ENCODE measurements at regions not wholly inside any gene's neighbourhood (a gene's known extent, or its start where the extent isn't known, plus 50 kb on each side); places are given as distances from the start of the nearest gene placed in this dataset.
"Not testable (repeated sequence)": the region's sequence is repeated elsewhere in the genome, so short reads cannot be mapped to it uniquely, and the experiment has no call there.

DNA sequence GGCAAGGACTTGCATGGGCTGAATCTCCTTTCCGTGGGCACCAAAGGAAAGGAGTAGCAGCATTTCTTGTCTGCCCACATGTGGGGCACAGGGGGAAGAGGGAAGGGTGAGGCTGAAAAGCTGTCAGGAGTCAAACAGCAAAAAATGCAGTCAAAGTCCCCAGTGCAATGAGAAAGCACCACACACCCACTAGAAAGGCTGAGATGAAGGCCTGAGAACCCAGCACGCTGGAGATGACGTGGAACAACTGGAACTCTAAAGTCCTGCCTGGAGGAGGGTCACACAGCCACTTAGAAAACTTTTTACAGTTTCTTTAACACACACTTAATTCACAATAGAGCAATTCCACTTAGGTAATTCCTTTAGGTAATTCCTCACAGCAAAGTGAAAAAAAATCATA is 94.6 kb upstream of the IGFBPL1 start:
- DNase-seq, result no peak

DNA sequence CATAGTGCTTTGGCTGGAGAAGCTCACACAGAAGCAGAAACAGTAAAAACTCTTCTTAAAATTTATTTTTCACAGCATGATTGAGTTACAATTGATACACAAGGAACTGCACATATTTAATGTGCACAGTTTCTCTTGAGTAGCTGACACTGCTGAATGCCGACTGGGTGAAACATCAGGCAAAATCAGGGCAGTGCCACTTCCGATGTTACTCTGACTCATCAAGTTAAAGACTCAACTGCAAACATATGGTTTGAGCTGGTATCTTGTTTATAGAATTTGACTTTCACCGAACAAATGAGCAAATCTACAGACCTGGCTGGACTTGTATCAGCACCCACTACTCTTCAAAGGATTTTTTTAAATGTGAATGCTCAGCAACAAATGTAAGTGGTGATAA is 92.0 kb upstream of the IGFBPL1 start:
- peak; percentile 59 for DNase-seq

DNA sequence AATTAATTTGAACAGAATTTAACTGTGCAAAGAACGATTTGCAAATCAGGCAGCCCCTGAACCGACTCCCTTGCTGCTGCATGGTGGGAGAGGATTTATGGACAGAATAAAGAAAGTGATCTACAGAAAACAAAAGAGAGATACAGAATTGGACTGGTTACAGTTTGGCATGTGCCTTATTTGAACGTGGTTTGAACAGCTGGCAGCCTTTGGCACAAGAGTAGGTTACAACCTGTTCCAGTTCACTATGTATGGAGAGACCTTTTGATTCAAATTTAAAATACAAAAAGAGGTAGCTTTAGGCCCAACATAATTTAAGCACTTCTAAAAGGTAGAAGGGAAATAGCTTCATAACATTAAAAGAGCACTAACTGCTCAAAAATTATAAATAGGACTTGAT is 90.8 kb upstream of the IGFBPL1 start:
- DNase-seq, result not testable (repeated sequence)

DNA sequence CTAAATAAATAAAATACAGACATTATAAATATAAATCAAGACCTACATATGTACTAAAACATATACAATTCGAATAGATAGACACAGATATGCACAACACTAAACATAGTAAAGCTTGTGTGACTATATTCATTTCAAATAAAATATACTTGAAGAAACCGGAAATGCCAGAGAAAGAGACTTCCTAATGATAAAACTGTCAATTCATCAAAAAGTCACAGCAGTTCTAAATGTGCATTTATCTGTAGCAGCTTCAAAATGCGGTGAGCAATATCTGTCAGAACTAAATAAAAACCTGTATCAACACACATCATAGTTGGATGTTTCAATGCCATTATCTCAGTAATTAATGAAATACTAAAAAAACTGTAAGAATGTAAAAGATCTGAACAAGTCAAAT is 86.1 kb upstream of the IGFBPL1 start:
- not testable (repeated sequence) for DNase-seq

DNA sequence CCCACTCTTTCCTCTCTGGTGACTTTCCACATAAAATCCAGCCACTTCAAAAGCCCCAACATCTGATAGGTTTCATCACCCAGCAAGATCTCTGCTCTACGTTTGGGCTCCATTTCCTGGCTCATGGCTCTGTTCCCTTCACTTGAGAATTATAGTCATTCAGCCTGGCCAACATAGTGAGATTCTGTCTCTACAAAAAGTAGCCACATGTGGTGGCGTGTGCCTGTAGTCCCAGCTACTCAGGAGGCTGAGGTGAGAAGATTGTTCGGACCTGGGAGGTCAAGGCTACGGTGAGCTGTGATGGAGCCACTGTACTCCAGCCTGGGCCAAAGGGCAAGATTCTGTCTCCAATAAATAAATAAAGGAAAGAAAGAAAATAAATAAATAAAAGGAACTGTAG is 83.3 kb upstream of the IGFBPL1 start:
- DNase-seq, result no peak

DNA sequence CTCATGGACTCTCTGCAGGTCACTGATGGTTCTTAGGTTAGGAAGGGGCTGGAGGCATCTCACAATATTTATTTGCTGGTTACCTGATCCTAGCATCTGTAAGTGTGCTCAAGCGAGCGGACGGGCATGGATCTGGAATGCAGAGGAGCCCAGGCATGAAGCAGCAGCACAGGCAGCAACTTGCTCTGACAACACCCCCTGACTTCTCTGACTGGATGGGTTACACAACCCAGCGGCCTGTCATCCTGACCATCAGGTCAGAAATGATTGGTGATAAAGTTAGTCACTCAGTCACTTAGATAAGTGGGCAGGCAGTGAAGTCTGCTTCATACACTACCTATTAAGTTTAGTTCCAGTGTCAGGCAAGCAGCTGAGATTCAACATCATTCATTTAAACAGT is 75.9 kb upstream of the IGFBPL1 start:
- DNase-seq, result not testable (repeated sequence)

DNA sequence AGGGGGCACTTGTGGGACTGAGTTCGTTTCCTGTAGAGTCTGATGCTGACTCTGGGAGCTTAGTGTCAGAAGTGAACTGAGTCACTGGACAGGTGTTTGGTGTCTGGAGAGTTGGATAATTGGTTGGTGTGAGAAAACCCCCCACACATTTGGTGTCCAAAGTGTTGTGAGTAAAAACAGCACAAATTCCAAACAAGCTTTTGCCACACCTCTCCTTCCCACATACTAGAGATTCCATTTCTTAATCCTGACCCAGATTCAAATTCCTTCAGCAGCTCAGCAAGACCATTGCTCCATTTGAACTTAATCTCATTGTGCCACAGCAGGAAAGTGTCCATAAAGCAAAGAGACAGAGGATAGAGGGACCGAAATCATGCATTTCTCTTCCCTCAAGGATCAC is 74.3 kb upstream of the IGFBPL1 start:
- DNase-seq, result not testable (repeated sequence)

DNA sequence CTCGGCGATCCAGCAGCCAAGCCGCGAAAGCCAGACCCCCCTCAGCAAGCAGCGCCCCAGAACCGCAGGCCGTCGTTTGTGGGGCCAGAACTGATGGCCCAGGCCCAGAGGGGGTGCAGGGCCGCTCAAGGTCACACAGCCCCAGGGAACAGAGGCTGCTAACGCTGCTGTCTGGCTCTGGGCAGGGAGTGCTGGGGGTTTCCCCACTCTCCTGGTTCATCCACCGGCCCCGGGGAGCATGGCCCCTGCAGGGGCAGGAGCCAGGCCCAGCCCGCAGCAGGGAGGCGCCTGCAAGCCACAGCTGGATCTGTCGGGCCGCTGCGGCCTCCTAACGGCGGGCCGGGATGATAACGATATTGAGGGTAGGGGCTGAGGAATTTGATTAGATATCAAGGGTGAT is 64.8 kb upstream of the IGFBPL1 start:
- no peak for DNase-seq

DNA sequence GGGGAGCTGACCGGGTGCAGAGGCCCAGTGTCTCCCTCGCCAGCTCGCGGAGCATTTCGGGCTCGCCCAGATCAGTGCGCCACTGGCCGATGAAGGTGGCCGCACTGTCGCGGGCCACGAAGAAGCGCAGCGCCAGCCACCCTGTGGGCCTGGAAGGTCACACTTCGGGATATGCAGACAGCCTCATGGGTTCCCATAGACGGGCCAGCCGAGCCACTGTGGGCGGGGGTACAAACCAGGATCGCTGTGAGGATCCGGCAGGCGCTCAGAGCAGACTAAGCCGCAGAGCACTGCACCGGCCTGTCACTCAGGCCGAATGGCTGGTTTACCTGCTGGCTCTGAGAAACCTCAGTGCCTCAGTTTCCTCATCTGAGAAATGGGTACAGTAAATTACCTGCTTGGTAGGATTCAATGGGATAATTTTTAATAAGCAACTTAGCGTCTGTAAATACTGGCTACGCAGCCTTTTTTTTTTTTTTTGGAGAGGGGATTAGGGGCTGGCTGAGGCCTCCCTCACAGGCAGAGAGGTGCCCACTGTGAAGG is 64.0 kb upstream of the IGFBPL1 start:
- no peak for DNase-seq

DNA sequence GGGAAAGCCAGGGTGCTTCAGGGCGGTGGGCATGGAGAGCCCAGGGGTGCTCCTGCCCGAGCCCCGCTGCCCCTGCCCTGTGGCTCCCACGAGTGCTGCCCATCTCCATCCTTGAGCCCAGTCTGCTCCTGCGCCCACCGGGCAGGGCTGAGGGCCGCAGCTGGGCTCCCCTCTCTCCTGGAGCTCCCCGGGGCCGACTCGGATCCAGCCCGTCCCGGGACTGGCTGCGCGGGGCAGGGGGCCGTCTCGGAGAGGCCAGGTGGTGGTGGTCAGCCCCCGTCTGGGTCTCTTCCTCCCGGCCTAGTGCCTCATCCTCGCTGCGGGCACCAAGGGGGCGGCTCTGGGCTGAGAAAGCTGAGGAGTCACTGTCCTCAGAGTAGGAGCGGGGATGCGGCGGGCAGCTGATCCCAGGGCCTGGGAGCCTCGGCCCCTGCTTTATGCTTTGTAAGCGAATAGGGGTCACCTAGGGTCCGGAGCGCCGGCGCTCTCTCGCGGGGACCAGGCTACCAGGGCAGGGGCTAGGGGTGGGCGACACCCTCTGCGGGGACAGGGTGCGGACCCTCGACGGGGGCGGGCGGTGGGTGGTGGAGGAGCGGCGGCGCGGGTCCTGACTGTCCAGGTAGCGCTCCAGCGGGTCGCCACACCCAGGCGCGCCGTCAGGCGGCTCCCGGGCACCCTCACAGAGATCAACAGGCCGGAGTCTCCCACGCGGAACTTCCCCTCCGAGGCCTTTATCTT is 63.3 kb upstream of the IGFBPL1 start:
- not testable (repeated sequence) for DNase-seq

DNA sequence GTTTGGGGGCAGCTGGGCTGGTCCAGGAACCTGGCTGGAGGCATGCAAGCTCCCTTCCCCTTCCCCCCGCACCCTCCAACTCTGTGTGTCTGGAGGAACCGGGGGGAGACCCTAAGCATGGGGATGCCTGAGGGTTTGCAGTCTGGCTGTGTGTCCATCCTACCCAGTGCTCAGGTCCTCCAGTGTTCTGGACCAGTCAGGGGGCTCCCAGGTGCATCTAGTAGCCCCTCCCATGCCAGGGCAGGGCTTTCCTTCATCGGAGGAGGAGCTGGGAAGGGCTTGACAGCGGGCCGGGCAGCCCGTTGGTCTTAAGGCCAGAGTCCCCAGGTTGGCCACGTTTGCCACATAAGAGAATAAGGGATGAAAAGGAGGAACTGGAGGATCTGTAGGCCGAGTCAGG is 62.6 kb upstream of the IGFBPL1 start:
- no peak for DNase-seq

DNA sequence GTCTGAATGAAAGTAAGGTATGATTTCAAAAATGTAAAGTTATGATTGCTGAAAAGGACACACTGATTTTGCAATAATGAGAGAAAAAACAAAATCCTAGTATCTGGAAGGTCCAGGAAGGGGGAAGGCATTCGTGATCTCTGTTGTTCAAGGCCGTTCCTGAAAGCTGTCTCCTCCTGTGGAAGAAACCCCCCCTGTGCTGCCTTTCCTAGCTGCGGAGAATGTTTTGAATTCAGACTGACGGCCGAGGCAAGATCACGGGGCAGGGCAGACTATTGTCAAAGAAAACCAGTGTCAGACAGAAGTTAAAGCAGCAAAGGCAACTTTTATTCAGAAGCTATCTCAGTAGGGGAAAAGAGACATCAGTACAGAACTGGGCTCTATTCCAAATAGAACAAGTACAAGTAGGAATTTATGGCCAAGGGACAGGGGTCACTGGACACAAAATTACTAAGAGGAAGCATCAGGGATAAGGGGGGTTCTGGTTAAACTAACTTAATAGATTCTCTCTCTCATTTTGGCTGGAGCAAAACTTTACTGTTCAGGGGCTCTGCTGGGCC is 61.9 kb upstream of the IGFBPL1 start:
- no peak for DNase-seq

DNA sequence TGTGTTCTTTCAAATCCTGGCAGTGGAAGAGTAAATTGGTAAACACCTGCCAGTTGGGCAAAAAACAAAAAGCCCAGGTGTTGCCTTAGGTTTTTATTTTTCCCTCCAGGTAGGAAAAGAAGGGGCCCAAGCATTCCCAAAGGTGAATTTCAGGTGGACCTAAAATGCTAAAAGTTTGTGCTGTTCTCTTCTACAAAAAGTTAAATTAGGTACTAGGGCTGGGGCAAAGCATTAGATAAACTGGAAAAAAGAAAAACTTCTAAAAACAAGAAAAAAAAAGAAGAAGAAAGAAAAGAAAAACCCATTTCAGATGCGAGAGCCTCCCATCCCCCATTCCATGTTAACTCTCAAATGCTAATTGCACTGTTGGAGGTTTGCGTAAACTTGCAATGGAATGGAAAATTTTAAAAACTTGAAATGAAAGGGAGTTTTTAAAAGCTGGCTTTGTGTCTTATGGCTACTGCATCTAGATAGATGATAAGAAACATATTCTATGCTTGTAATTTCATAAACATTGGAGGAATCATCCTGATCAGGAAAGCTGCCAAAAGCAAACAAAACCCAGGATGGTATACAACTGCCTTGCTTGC is 59.9 kb upstream of the IGFBPL1 start:
- not testable (repeated sequence) for DNase-seq

DNA sequence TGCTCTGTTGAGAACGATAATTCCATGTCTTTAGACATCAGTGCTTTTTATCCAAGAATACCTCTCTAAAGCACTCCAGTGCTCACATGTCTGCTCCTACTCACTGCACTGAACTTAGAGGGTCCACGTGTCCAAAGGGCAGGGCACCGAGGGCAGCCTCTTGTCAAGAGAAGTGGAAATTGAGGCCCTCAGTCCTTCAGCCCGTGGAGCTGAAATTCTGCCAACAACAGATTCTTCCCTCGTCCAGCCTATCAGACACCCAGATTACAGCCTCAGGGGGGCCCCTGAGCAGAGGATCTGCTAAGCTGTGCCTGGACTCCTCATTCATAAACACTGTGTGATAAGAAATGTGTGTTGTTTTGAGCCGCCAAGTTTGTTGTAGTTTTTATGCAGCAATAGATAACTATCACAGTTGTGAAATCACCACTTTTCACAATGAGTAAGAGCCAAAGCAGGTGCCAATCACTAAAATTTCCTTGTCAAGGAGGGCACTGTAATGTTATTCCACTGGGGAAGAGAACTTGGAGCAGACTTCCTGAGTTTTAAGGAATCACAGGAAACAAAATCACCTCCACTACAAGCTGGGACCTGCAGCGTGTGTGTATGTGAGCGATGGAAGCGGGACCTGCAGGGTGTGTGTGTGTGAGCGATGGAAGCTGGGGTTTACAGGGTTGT is 58.8 kb upstream of the IGFBPL1 start:
- no peak for DNase-seq

DNA sequence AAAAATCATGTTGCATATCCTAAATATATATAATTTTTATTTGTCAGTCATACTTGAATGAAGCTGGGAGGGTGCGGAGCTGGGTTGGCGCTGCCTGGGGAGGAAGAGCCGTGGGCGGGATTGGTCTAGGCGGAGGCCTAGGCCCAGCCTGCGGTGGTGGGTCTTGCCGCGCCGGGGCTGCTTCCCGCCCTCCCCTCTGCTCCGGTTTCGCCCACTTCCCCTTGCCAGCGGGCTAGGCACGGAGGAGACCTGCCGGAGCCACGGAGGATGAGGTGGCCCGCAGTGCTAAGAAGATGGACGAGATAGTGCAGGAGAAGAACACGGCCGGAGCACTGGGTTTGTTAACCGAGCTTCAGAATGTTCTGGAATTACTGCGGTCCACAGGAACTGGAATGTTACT is 54.0 kb upstream of the IGFBPL1 start:
- no peak for DNase-seq

DNA sequence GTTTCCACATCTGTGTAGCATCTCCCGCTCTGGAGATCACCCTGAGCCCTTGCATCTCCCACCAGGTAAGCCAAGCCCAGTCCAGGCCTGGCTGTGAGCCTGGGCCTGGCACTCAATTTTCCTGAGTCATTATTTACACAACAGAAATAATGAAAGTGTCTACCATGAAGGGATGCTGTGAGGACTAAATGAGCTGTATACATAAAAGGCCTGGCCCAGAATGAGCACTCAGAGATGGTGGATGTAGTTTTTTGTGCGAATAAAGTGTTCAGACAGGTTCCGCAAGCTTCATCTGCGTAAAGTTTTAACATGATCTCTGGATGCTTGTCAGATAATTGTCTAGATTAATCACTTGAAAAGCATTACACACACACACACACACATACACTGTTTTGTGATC is 50.2 kb upstream of the IGFBPL1 start:
- not testable (repeated sequence) for DNase-seq
